WTC11 (cell line): ENCODE measurements at regions not wholly inside any gene's neighbourhood (a gene's known extent, or its start where the extent isn't known, plus 50 kb on each side); places are given as distances from the start of the nearest gene placed in this dataset.

Source experiments
- ATAC-seq: fragments of 200-7000 bp; cut with Tn5 transposase; 2 replicates; pipeline ENCODE4 v1.10.0; 2021; ENCODE audit warnings: mild to moderate bottlenecking, moderate library complexity
- CTCF ChIA-PET: fragments of 300-600 bp; sonication (Branson Sonifier 250); formaldehyde crosslinking; loops from one replicate; lab custom pipeline; 2021; ENCODE audit warnings: antibody characterized with exemption; lab: Charles Lee
- POLR2A ChIA-PET: fragments of 350-600 bp; sonication (Branson Sonifier 250); formaldehyde crosslinking; loops from one replicate; lab custom pipeline; 2021; ENCODE audit warnings: antibody characterized with exemption; lab: Charles Lee
- DNase-seq: peaks from one replicate; pipeline ENCODE4 v3.0.0; 2021; ENCODE audit warnings: low spot score
- H3K27ac Mint-ChIP-seq: 2 replicates; pipeline ENCODE4 v1.8.0; 2021; ENCODE audit warnings: mixed read lengths
- H3K27me3 Mint-ChIP-seq: 2 replicates; pipeline ENCODE4 v1.8.0; 2021; ENCODE audit warnings: low read depth, mild to moderate bottlenecking, moderate library complexity, mixed read lengths
- H3K36me3 Mint-ChIP-seq: 2 replicates; pipeline ENCODE4 v1.8.0; 2021; ENCODE audit warnings: mixed read lengths
- H3K4me1 Mint-ChIP-seq: 2 replicates; pipeline ENCODE4 v1.8.0; 2022; ENCODE audit warnings: mixed read lengths
- H3K4me3 Mint-ChIP-seq: 2 replicates; pipeline ENCODE4 v1.8.0; 2021; ENCODE audit warnings: mild to moderate bottlenecking, moderate library complexity, mixed read lengths
- H3K9me3 Mint-ChIP-seq: 2 replicates; pipeline ENCODE4 v1.8.0; 2021; ENCODE audit warnings: mixed read lengths
- ATF1 ChIP-seq: sonication (generic); formaldehyde crosslinking; IDR thresholded peaks from 2 replicates; pipeline ENCODE4 v1.8.1; 2023; ENCODE audit warnings: mild to moderate bottlenecking, moderate library complexity, missing genetic modification reagents
- CBFB ChIP-seq: sonication (generic); formaldehyde crosslinking; IDR thresholded peaks from 2 replicates; pipeline ENCODE4 v1.8.1; 2022; ENCODE audit warnings: mild to moderate bottlenecking, low read depth, missing genetic modification reagents
- CREM ChIP-seq: sonication (generic); formaldehyde crosslinking; IDR thresholded peaks from 2 replicates; pipeline ENCODE4 v1.8.1; 2022; ENCODE audit warnings: mild to moderate bottlenecking, missing genetic modification reagents, moderate library complexity
- FOXJ3 ChIP-seq: sonication (generic); formaldehyde crosslinking; IDR thresholded peaks from 2 replicates; pipeline ENCODE4 v1.9.0; 2021; ENCODE audit warnings: missing genetic modification reagents, mild to moderate bottlenecking, borderline replicate concordance
- HMGA2 ChIP-seq: fragments of 250-450 bp; sonication (Bioruptor Pico); IDR thresholded peaks from 2 replicates; pipeline ENCODE4 v1.4.0; 2021; ENCODE audit warnings: mild to moderate bottlenecking, moderate library complexity
- KAT7 ChIP-seq: sonication (generic); formaldehyde crosslinking; IDR thresholded peaks from 2 replicates; pipeline ENCODE4 v1.8.1; 2023; ENCODE audit warnings: missing genetic modification reagents, mild to moderate bottlenecking, borderline replicate concordance
- NR2C2 ChIP-seq: sonication (generic); formaldehyde crosslinking; IDR thresholded peaks from 2 replicates; pipeline ENCODE4 v1.8.0; 2022; ENCODE audit warnings: mild to moderate bottlenecking, missing genetic modification reagents
- NR3C1 ChIP-seq: sonication (generic); formaldehyde crosslinking; conservative IDR thresholded peaks from 2 replicates; pipeline ENCODE4 v1.8.1; 2023; ENCODE audit warnings: low read depth, mild to moderate bottlenecking, missing genetic modification reagents
- RORB ChIP-seq: fragments of 250-450 bp; sonication (Bioruptor Pico); IDR thresholded peaks from 2 replicates; pipeline ENCODE4 v1.9.0; 2021; ENCODE audit warnings: mild to moderate bottlenecking
- TEAD1 ChIP-seq: sonication (generic); formaldehyde crosslinking; IDR thresholded peaks from 2 replicates; pipeline ENCODE4 v1.8.0; 2022; ENCODE audit warnings: mild to moderate bottlenecking, missing genetic modification reagents
- ZNF121 ChIP-seq: sonication (generic); formaldehyde crosslinking; IDR thresholded peaks from 2 replicates; pipeline ENCODE4 v1.8.0; 2023; ENCODE audit warnings: missing genetic modification reagents
- ZNF263 ChIP-seq: sonication (generic); formaldehyde crosslinking; IDR thresholded peaks from 2 replicates; pipeline ENCODE4 v1.8.1; 2022; ENCODE audit warnings: low read depth, mild to moderate bottlenecking, moderate library complexity, missing genetic modification reagents
- ZNF671 ChIP-seq: fragments of 250-450 bp; sonication (Bioruptor Pico); IDR thresholded peaks from 2 replicates; pipeline ENCODE4 v1.8.0; 2021; ENCODE audit warnings: mild to moderate bottlenecking
- TF ChIP-seq, protein P1 (sequence below): sonication (generic); formaldehyde crosslinking; IDR thresholded peaks from 2 replicates; pipeline ENCODE4 v1.8.0; 2023; ENCODE audit warnings: mild to moderate bottlenecking, missing genetic modification reagents
- TF ChIP-seq, protein P2 (sequence below): sonication (generic); formaldehyde crosslinking; IDR thresholded peaks from 2 replicates; pipeline ENCODE4 v1.8.1; 2022; ENCODE audit warnings: mild to moderate bottlenecking, missing genetic modification reagents, moderate library complexity, borderline replicate concordance
- TF ChIP-seq, protein P3 (sequence below): sonication (generic); formaldehyde crosslinking; IDR thresholded peaks from 2 replicates; pipeline ENCODE4 v1.8.0; 2022; ENCODE audit warnings: mild to moderate bottlenecking, missing genetic modification reagents
- TF ChIP-seq, protein P4 (sequence below): sonication (generic); formaldehyde crosslinking; IDR thresholded peaks from 2 replicates; pipeline ENCODE4 v1.8.1; 2023; ENCODE audit warnings: mild to moderate bottlenecking, missing genetic modification reagents, moderate library complexity
- TF ChIP-seq, protein P5 (sequence below): fragments of 250-450 bp; sonication (Bioruptor Pico); IDR thresholded peaks from 2 replicates; pipeline ENCODE4 v1.9.0; 2021; ENCODE audit warnings: moderate library complexity, mild to moderate bottlenecking, inconsistent platforms, borderline replicate concordance
- TF ChIP-seq, protein P6 (sequence below): sonication (generic); formaldehyde crosslinking; IDR thresholded peaks from 2 replicates; pipeline ENCODE4 v1.8.1; 2023; ENCODE audit warnings: mild to moderate bottlenecking, missing genetic modification reagents
- TF ChIP-seq, protein P7 (sequence below): sonication (generic); formaldehyde crosslinking; IDR thresholded peaks from 2 replicates; pipeline ENCODE4 v1.8.1; 2023; ENCODE audit warnings: mild to moderate bottlenecking, moderate library complexity, missing genetic modification reagents
- TF ChIP-seq, protein P8 (sequence below): fragments of 250-450 bp; sonication (Bioruptor Pico); IDR thresholded peaks from 2 replicates; pipeline ENCODE4 v1.9.0; 2021; ENCODE audit warnings: mild to moderate bottlenecking
- TF ChIP-seq, protein P9 (sequence below): sonication (generic); formaldehyde crosslinking; IDR thresholded peaks from 2 replicates; pipeline ENCODE4 v1.8.1; 2022; ENCODE audit warnings: missing genetic modification reagents, borderline replicate concordance

DNA sequence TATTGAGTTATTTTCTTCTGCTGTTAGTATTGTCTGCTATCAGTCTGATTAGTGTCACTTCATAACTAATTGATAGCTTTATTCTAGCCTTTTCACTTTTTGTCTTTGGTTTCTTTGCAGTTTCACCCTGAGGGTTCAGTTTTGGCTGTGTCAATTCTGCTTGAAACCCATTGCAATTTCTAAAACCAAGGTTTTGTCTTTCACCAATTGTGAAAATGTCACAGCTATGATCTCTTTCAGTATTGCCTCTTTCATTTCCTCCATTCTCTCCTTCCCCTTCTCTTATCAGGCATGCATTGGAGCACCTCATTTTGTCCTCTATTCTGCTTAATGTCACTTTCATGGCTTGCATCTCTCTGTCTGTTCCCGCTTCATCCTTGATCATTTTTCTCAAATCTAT, 248.1 kb downstream of the YTHDC2 start:
- ChIA-PET CTCF (no interaction called here), POLR2A (no interaction called here)
- DNase-seq = no peak
- TF ChIP-seq, protein P1, sequence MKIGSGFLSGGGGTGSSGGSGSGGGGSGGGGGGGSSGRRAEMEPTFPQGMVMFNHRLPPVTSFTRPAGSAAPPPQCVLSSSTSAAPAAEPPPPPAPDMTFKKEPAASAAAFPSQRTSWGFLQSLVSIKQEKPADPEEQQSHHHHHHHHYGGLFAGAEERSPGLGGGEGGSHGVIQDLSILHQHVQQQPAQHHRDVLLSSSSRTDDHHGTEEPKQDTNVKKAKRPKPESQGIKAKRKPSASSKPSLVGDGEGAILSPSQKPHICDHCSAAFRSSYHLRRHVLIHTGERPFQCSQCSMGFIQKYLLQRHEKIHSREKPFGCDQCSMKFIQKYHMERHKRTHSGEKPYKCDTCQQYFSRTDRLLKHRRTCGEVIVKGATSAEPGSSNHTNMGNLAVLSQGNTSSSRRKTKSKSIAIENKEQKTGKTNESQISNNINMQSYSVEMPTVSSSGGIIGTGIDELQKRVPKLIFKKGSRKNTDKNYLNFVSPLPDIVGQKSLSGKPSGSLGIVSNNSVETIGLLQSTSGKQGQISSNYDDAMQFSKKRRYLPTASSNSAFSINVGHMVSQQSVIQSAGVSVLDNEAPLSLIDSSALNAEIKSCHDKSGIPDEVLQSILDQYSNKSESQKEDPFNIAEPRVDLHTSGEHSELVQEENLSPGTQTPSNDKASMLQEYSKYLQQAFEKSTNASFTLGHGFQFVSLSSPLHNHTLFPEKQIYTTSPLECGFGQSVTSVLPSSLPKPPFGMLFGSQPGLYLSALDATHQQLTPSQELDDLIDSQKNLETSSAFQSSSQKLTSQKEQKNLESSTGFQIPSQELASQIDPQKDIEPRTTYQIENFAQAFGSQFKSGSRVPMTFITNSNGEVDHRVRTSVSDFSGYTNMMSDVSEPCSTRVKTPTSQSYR (CRISPR knock-in tag) = no peak
- TF ChIP-seq, protein P2, sequence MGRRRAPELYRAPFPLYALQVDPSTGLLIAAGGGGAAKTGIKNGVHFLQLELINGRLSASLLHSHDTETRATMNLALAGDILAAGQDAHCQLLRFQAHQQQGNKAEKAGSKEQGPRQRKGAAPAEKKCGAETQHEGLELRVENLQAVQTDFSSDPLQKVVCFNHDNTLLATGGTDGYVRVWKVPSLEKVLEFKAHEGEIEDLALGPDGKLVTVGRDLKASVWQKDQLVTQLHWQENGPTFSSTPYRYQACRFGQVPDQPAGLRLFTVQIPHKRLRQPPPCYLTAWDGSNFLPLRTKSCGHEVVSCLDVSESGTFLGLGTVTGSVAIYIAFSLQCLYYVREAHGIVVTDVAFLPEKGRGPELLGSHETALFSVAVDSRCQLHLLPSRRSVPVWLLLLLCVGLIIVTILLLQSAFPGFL (CRISPR knock-in tag) = no peak
- TF ChIP-seq FOXJ3 (CRISPR knock-in tag) = no peak
- TF ChIP-seq, protein P3, sequence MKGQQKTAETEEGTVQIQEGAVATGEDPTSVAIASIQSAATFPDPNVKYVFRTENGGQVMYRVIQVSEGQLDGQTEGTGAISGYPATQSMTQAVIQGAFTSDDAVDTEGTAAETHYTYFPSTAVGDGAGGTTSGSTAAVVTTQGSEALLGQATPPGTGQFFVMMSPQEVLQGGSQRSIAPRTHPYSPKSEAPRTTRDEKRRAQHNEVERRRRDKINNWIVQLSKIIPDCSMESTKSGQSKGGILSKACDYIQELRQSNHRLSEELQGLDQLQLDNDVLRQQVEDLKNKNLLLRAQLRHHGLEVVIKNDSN (CRISPR knock-in tag) = no peak
- TF ChIP-seq ATF1 (CRISPR knock-in tag) = no peak
- no peak for TF ChIP-seq NR2C2 (CRISPR knock-in tag)
- TF ChIP-seq, protein P4, sequence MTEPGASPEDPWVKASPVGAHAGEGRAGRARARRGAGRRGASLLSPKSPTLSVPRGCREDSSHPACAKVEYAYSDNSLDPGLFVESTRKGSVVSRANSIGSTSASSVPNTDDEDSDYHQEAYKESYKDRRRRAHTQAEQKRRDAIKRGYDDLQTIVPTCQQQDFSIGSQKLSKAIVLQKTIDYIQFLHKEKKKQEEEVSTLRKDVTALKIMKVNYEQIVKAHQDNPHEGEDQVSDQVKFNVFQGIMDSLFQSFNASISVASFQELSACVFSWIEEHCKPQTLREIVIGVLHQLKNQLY (CRISPR knock-in tag) = no peak
- TF ChIP-seq RORB (CRISPR knock-in tag) = no peak
- TF ChIP-seq NR3C1 = no peak
- TF ChIP-seq, protein P5, sequence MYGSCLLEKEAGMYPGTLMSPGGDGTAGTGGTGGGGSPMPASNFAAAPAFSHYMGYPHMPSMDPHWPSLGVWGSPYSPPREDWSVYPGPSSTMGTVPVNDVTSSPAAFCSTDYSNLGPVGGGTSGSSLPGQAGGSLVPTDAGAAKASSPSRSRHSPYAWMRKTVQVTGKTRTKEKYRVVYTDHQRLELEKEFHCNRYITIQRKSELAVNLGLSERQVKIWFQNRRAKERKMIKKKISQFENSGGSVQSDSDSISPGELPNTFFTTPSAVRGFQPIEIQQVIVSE (CRISPR knock-in tag) = no peak
- no peak for TF ChIP-seq CREM (CRISPR knock-in tag)
- no peak for TF ChIP-seq ZNF263 (CRISPR knock-in tag)
- no peak for TF ChIP-seq TEAD1 (CRISPR knock-in tag)
- TF ChIP-seq ZNF121 (CRISPR knock-in tag) = no peak
- TF ChIP-seq KAT7 (CRISPR knock-in tag) = no peak
- TF ChIP-seq, protein P6, sequence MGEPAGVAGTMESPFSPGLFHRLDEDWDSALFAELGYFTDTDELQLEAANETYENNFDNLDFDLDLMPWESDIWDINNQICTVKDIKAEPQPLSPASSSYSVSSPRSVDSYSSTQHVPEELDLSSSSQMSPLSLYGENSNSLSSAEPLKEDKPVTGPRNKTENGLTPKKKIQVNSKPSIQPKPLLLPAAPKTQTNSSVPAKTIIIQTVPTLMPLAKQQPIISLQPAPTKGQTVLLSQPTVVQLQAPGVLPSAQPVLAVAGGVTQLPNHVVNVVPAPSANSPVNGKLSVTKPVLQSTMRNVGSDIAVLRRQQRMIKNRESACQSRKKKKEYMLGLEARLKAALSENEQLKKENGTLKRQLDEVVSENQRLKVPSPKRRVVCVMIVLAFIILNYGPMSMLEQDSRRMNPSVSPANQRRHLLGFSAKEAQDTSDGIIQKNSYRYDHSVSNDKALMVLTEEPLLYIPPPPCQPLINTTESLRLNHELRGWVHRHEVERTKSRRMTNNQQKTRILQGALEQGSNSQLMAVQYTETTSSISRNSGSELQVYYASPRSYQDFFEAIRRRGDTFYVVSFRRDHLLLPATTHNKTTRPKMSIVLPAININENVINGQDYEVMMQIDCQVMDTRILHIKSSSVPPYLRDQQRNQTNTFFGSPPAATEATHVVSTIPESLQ (CRISPR knock-in tag) = no peak
- Mint-ChIP-seq H3K4me3 (no peak overlapping the region), H3K4me1 (peaks cover 14% of the 10 kb centered on the region), H3K27me3 (no peaks in the 10 kb centered on the region), H3K9me3 (peaks cover 24% of the 10 kb centered on the region), H3K36me3 (peaks cover 19% of the 10 kb centered on the region), H3K27ac (no peak overlapping the region)
- no peak for ATAC-seq

DNA sequence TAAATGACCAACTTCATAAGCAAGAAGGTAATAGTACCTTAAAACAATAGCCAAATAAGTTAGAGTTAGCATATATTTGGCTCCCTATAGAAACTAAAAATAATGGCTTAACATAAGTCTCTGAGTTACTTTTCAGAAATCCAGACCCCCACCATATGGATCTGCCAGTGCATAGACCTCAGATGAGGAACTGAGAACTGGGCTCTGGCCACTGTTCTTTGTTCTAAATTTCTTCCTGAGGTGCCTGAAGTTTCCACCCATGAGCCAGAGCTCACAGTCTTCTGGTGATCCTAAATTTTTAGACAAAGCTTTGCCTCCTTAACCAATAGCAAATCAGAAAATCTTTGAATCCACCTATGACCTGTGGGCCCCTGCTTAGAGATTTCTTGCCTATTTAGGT, 250.9 kb downstream of the YTHDC2 start:
- H3K4me1 Mint-ChIP-seq = peaks cover 8% of the 10 kb centered on the region
- ChIA-PET POLR2A (no interaction called here), CTCF (no interaction called here)
- H3K4me3 Mint-ChIP-seq = no peak overlapping the region
- peaks cover 32% of the 10 kb centered on the region for H3K36me3 Mint-ChIP-seq
- DNase-seq = no peak
- TF ChIP-seq, protein P5 (CRISPR knock-in tag) = no peak
- TF ChIP-seq RORB (CRISPR knock-in tag) (no peak), CBFB (no peak), CREM (CRISPR knock-in tag) (no peak), ZNF671 (CRISPR knock-in tag) (no peak), HMGA2 (no peak)
- TF ChIP-seq, protein P7, sequence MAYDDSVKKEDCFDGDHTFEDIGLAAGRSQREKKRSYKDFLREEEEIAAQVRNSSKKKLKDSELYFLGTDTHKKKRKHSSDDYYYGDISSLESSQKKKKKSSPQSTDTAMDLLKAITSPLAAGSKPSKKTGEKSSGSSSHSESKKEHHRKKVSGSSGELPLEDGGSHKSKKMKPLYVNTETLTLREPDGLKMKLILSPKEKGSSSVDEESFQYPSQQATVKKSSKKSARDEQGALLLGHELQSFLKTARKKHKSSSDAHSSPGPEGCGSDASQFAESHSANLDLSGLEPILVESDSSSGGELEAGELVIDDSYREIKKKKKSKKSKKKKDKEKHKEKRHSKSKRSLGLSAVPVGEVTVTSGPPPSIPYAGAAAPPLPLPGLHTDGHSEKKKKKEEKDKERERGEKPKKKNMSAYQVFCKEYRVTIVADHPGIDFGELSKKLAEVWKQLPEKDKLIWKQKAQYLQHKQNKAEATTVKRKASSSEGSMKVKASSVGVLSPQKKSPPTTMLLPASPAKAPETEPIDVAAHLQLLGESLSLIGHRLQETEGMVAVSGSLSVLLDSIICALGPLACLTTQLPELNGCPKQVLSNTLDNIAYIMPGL = no peak
- TF ChIP-seq, protein P8, sequence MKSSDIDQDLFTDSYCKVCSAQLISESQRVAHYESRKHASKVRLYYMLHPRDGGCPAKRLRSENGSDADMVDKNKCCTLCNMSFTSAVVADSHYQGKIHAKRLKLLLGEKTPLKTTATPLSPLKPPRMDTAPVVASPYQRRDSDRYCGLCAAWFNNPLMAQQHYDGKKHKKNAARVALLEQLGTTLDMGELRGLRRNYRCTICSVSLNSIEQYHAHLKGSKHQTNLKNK (CRISPR knock-in tag) = no peak
- TF ChIP-seq, protein P9, sequence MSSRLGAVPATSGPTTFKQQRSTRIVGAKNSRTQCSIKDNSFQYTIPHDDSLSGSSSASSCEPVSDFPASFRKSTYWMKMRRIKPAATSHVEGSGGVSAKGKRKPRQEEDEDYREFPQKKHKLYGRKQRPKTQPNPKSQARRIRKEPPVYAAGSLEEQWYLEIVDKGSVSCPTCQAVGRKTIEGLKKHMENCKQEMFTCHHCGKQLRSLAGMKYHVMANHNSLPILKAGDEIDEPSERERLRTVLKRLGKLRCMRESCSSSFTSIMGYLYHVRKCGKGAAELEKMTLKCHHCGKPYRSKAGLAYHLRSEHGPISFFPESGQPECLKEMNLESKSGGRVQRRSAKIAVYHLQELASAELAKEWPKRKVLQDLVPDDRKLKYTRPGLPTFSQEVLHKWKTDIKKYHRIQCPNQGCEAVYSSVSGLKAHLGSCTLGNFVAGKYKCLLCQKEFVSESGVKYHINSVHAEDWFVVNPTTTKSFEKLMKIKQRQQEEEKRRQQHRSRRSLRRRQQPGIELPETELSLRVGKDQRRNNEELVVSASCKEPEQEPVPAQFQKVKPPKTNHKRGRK (CRISPR knock-in tag) = no peak
- TF ChIP-seq, all 79 proteins: peak for 0
- Mint-ChIP-seq H3K27me3 (peaks cover 2% of the 10 kb centered on the region; the same call in 1 of the 2 replicates), H3K27ac (no peak overlapping the region), H3K9me3 (peaks cover 41% of the 10 kb centered on the region)
- ATAC-seq = no peak
